ENCODE measurements at regions not wholly inside any gene's neighbourhood (a gene's known extent, or its start where the extent isn't known, plus 50 kb on each side); places are given as distances from the start of the nearest gene placed in this dataset.
"Not testable (repeated sequence)": the region's sequence is repeated elsewhere in the genome, so short reads cannot be mapped to it uniquely, and the experiment has no call there.

GRCh38 chrX:26851981-26852380, 611.2 kb downstream of the PPP4R3C start:
- no peak for DNase-seq

GRCh38 chrX:26848511-26848910, 614.6 kb downstream of the PPP4R3C start:
- no peak for DNase-seq

GRCh38 chrX:26845056-26845455, 618.1 kb downstream of the PPP4R3C start:
- no peak for DNase-seq

GRCh38 chrX:26822448-26822847, 606.5 kb downstream of the MAGEB5 start:
- no peak for DNase-seq

GRCh38 chrX:26789751-26790150, 573.8 kb downstream of the MAGEB5 start:
- DNase-seq: no peak

- DNase-seq: no peak
Measured at GRCh38 chrX:26788402-26788998, 572.5 kb downstream of the MAGEB5 start.

- peak; percentile 10 to 12 for DNase-seq
Measured at GRCh38 chrX:26783512-26784225, 567.7 kb downstream of the MAGEB5 start.

- peak in 1 of 2 donors; percentile 1 for DNase-seq
Measured at GRCh38 chrX:26778320-26778888, 562.4 kb downstream of the MAGEB5 start.

- no peak for DNase-seq
Measured at GRCh38 chrX:26762253-26762652, 546.3 kb downstream of the MAGEB5 start.

GRCh38 chrX:26755760-26756159, 539.8 kb downstream of the MAGEB5 start:
- not testable (repeated sequence) for DNase-seq

GRCh38 chrX:26747877-26748276, 531.9 kb downstream of the MAGEB5 start:
- DNase-seq: no peak

GRCh38 chrX:26722666-26723428, 506.9 kb downstream of the MAGEB5 start:
- no peak for DNase-seq

- DNase-seq: no peak
Measured at GRCh38 chrX:26672571-26672970, 456.6 kb downstream of the MAGEB5 start.

- DNase-seq: no peak
Measured at GRCh38 chrX:26670521-26670920, 454.6 kb downstream of the MAGEB5 start.

GRCh38 chrX:26664919-26665318, 448.9 kb downstream of the MAGEB5 start:
- no peak for DNase-seq

- DNase-seq: no peak
Measured at GRCh38 chrX:26653050-26653449, 437.1 kb downstream of the MAGEB5 start.

- DNase-seq: peak in 1 of 2 donors; percentile 4
Measured at GRCh38 chrX:26651755-26652154, 435.8 kb downstream of the MAGEB5 start.

- DNase-seq: peak in 1 of 2 donors; percentile 45
Measured at GRCh38 chrX:26649534-26649933, 433.6 kb downstream of the MAGEB5 start.

- DNase-seq: no peak
Measured at GRCh38 chrX:26631385-26631784, 415.4 kb downstream of the MAGEB5 start.

- no peak for DNase-seq
Measured at GRCh38 chrX:26613956-26614355, 398.0 kb downstream of the MAGEB5 start.

- no peak for DNase-seq
Measured at GRCh38 chrX:26606971-26607370, 391.0 kb downstream of the MAGEB5 start.

GRCh38 chrX:26597981-26598380, 382.0 kb downstream of the MAGEB5 start:
- no peak for DNase-seq

- DNase-seq: no peak
Measured at GRCh38 chrX:26590849-26591248, 374.9 kb downstream of the MAGEB5 start.

GRCh38 chrX:26586570-26586969, 370.6 kb downstream of the MAGEB5 start:
- no peak for DNase-seq

All from inflammatory macrophage treated with lipopolysaccharide for 1 hour (primary cell).